Esophagus squamous epithelium (tissue), 4 donors: ENCODE measurements at regions not wholly inside any gene's neighbourhood (a gene's known extent, or its start where the extent isn't known, plus 50 kb on each side); places are given as distances from the start of the nearest gene placed in this dataset.

Source experiments
- POLR2A ChIP-seq, 4 donors: fragments of 450-650 bp; IDR thresholded peaks; one replicate each; pipeline ENCODE4 v1.6.1; 2017; ENCODE audit warnings: antibody characterized with exemption in 4 of 4, mild to moderate bottlenecking in 4 of 4, moderate library complexity in 3 of 4
- TF ChIP-seq, protein P1 (sequence below), 6 experiments: fragments of 450-650 bp in 4 of 6; fragments of 200-600 bp in 2 of 6; sonication (generic) in 2 of 6; IDR thresholded peaks; one replicate each; pipeline ENCODE4 v1.5.1; 2016 to 2019; ENCODE audit warnings: antibody characterized with exemption in 6 of 6, mild to moderate bottlenecking in 4 of 6, moderate library complexity in 4 of 6

GRCh38 chr2:61662990-61663389, 124.8 kb upstream of the XPO1 start:
- no peak for TF ChIP-seq POLR2A (IDR thresholded peaks at IDR 0.05)
- TF ChIP-seq, protein P1, sequence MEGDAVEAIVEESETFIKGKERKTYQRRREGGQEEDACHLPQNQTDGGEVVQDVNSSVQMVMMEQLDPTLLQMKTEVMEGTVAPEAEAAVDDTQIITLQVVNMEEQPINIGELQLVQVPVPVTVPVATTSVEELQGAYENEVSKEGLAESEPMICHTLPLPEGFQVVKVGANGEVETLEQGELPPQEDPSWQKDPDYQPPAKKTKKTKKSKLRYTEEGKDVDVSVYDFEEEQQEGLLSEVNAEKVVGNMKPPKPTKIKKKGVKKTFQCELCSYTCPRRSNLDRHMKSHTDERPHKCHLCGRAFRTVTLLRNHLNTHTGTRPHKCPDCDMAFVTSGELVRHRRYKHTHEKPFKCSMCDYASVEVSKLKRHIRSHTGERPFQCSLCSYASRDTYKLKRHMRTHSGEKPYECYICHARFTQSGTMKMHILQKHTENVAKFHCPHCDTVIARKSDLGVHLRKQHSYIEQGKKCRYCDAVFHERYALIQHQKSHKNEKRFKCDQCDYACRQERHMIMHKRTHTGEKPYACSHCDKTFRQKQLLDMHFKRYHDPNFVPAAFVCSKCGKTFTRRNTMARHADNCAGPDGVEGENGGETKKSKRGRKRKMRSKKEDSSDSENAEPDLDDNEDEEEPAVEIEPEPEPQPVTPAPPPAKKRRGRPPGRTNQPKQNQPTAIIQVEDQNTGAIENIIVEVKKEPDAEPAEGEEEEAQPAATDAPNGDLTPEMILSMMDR (IDR thresholded peaks at IDR 0.05) = no peak
